Endothelial cell of umbilical vein (primary cell): ENCODE measurements at regions not wholly inside any gene's neighbourhood (a gene's known extent, or its start where the extent isn't known, plus 50 kb on each side); places are given as distances from the start of the nearest gene placed in this dataset.

Experiments
- BruUV-seq: library from RNA; stranded (reverse); fragments of 400-500 nt; replicated peaks from 2 replicates; lab custom pipeline; 2021; lab: Mats Ljungman, UMichigan
- CTCF ChIA-PET: fragments of 300-600, 350-600 bp; sonication (Branson Sonifier 250); formaldehyde crosslinking; loops from one replicate; lab custom pipeline; 2021; ENCODE audit warnings: antibody characterized with exemption, inconsistent platforms; lab: Charles Lee
- POLR2A ChIA-PET: fragments of 300-600, 350-600 bp; sonication (Branson Sonifier 250); formaldehyde crosslinking; loops from one replicate; lab custom pipeline; 2021; ENCODE audit warnings: antibody characterized with exemption, inconsistent platforms; lab: Charles Lee
- DNase-seq: peaks from one replicate; pipeline ENCODE4 v3.0.0-alpha.2; 2011; ENCODE audit warnings: low read depth, low spot score
- FAIRE-seq: peaks from 2 replicates; lab custom pipeline; 2011; peaks lifted over from hg19 to GRCh38; lab: Jason Lieb, UNC
- H2AFZ ChIP-seq: 2 replicates; pipeline ENCODE4 v1.6.0; 2012; ENCODE audit warnings: low read depth, low read length, control low read depth, inconsistent platforms
- H3K27ac ChIP-seq: 2 replicates; pipeline ENCODE4 v1.5.1; 2011; ENCODE audit warnings: low read depth, mild to moderate bottlenecking, control low read depth, low read length, moderate library complexity; ENCODE audit not compliant: insufficient read depth
- H3K27me3 ChIP-seq, 2 experiments: 2 replicates each; pipeline versions ENCODE4 v1.6.0 to v1.6.1; 2011; ENCODE audit warnings: low read length in 2 of 2, mixed read lengths in 1 of 2; ENCODE audit not compliant: control insufficient read depth in 2 of 2, insufficient read depth in 2 of 2
- H3K36me3 ChIP-seq, 2 experiments: 2 replicates in 1 of 2; 3 replicates in 1 of 2; pipeline ENCODE4 v1.5.1; 2011; ENCODE audit warnings: low read length in 2 of 2, mild to moderate bottlenecking in 1 of 2, moderate library complexity in 1 of 2; ENCODE audit not compliant: control insufficient read depth in 2 of 2, insufficient read depth in 2 of 2; ENCODE audit errors: extremely low read depth in 1 of 2
- H3K4me1 ChIP-seq: 3 replicates; pipeline ENCODE4 v1.5.1; 2011; ENCODE audit warnings: mild to moderate bottlenecking, low read length; ENCODE audit not compliant: control insufficient read depth, insufficient read depth; ENCODE audit errors: extremely low read depth
- H3K4me2 ChIP-seq: 2 replicates; pipeline ENCODE4 v1.6.1; 2011; ENCODE audit warnings: low read length, control low read depth, mixed read lengths; ENCODE audit not compliant: insufficient read depth
- H3K4me3 ChIP-seq, 3 experiments: fragments of 200-600 bp in 1 of 3; sonication (generic), shearing (Covaris generic) in 1 of 3; replicated peaks in 1 of 3; 2 replicates each; pipeline ENCODE4 v1.5.1; 2011 to 2016; ENCODE audit warnings: control low read depth in 3 of 3, low read length in 3 of 3, mild to moderate bottlenecking in 2 of 3, inconsistent platforms in 1 of 3, low read depth in 1 of 3, moderate library complexity in 1 of 3; ENCODE audit not compliant: insufficient read depth in 1 of 3
- H3K79me2 ChIP-seq: 2 replicates; pipeline ENCODE4 v1.6.0; 2012; ENCODE audit warnings: low read length, inconsistent platforms; ENCODE audit not compliant: control insufficient read depth, insufficient read depth
- H3K9ac ChIP-seq: replicated peaks from 2 replicates; pipeline ENCODE3; 2011; ENCODE audit warnings: low read length, control low read depth; ENCODE audit not compliant: insufficient read depth; ENCODE audit errors: extremely low read depth
- H3K9me1 ChIP-seq: replicated peaks from 3 replicates; pipeline ENCODE4 v1.6.0; 2011; ENCODE audit warnings: mild to moderate bottlenecking, low read length; ENCODE audit not compliant: control insufficient read depth, insufficient read depth; ENCODE audit errors: extremely low read depth
- H3K9me3 ChIP-seq: replicated peaks from 2 replicates; pipeline ENCODE4 v1.5.1; 2012; ENCODE audit warnings: low read length, inconsistent platforms; ENCODE audit not compliant: control insufficient read depth, insufficient read depth
- H4K20me1 ChIP-seq: replicated peaks from 2 replicates; pipeline ENCODE3; 2011; ENCODE audit warnings: mild to moderate bottlenecking, low read length; ENCODE audit not compliant: control insufficient read depth, insufficient read depth; ENCODE audit errors: extremely low read depth
- EZH2 ChIP-seq: IDR thresholded peaks from 2 replicates; pipeline ENCODE4 v1.6.1; 2012; ENCODE audit warnings: borderline replicate concordance, low read depth, mild to moderate bottlenecking, moderate library complexity, low read length, inconsistent platforms; ENCODE audit not compliant: severe bottlenecking
- FOS ChIP-seq: IDR thresholded peaks from 2 replicates; pipeline ENCODE4 v1.6.1; 2011; ENCODE audit warnings: mild to moderate bottlenecking, low read length, moderate library complexity, borderline replicate concordance; ENCODE audit not compliant: insufficient read depth
- GATA2 ChIP-seq: IDR thresholded peaks from 2 replicates; pipeline ENCODE4 v1.7.0; 2011; ENCODE audit warnings: low read depth, mild to moderate bottlenecking, moderate library complexity, mixed read lengths, low read length; ENCODE audit not compliant: insufficient read length, insufficient read depth
- JUN ChIP-seq: IDR thresholded peaks from 2 replicates; pipeline ENCODE4 v1.6.1; 2011; ENCODE audit warnings: borderline replicate concordance, low read depth; ENCODE audit not compliant: insufficient read length, insufficient read depth
- MAX ChIP-seq: IDR thresholded peaks from 2 replicates; pipeline ENCODE4 v1.6.1; 2011; ENCODE audit not compliant: insufficient read depth, insufficient read length
- MYC ChIP-seq: IDR thresholded peaks from one replicate; pipeline ENCODE4 v1.6.1; 2011; ENCODE audit warnings: mild to moderate bottlenecking, low read depth, low read length
- POLR2A ChIP-seq: IDR thresholded peaks from 2 replicates; pipeline ENCODE4 v1.6.1; 2012; ENCODE audit warnings: low read depth, mild to moderate bottlenecking, control low read depth, low read length
- POLR2AphosphoS5 ChIP-seq: IDR thresholded peaks from 2 replicates; pipeline ENCODE4 v1.6.1; 2012; ENCODE audit warnings: low read depth, mild to moderate bottlenecking, control low read depth, low read length, moderate library complexity; ENCODE audit not compliant: insufficient read depth
- dilution Hi-C: fragments of 300-500 bp; cut with MboI; formaldehyde crosslinking; loops from one replicate; pipeline ENCODE4 v1.15.0; 2019; ENCODE audit warnings: low sequenced_read_pairs; ENCODE audit not compliant: extremely low pct_ligation_motif_present
- intact Hi-C: fragments of 100-400 bp; cut with micrococcal nuclease; formaldehyde crosslinking; loops from one replicate; pipeline ENCODE4 v1.10.0; 2022
- TF ChIP-seq, protein P1 (sequence below), 2 donors: IDR thresholded peaks; 1 replicate in 1 of 2; 2 replicates in 1 of 2; pipeline ENCODE4 v1.5.1; 2011; ENCODE audit warnings: low read length in 2 of 2, mild to moderate bottlenecking in 2 of 2, moderate library complexity in 2 of 2, control low read depth in 1 of 2, inconsistent platforms in 1 of 2, low read depth in 1 of 2; ENCODE audit not compliant: insufficient read depth in 1 of 2; ENCODE audit errors: extremely low read depth in 1 of 2

DNA sequence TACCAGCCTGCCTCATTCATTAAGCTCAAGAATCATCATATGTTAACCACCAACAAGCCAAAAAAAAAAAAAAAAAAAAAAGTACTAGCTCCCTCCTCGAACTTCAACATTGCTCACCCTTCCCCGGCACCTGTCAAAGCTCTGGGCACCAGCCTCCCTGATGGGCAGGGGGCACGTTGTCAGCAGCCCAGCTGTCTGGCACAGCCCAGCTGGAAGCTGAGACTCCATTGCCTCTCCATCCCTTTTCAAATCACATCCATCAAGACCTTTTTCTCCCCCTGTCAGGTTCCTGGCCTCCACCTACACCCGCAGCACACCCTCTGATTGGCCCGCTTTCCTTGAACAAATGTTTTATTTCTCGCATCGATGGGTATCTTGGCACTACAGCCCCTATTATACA, 913.3 kb upstream of the AUTS2 start:
- no peak for DNase-seq
- no peak overlapping the region for H3K4me2 ChIP-seq
- no TSS peak for BruUV-seq
- TF ChIP-seq JUN (no peak), MYC (no peak)
- TF ChIP-seq, protein P1, sequence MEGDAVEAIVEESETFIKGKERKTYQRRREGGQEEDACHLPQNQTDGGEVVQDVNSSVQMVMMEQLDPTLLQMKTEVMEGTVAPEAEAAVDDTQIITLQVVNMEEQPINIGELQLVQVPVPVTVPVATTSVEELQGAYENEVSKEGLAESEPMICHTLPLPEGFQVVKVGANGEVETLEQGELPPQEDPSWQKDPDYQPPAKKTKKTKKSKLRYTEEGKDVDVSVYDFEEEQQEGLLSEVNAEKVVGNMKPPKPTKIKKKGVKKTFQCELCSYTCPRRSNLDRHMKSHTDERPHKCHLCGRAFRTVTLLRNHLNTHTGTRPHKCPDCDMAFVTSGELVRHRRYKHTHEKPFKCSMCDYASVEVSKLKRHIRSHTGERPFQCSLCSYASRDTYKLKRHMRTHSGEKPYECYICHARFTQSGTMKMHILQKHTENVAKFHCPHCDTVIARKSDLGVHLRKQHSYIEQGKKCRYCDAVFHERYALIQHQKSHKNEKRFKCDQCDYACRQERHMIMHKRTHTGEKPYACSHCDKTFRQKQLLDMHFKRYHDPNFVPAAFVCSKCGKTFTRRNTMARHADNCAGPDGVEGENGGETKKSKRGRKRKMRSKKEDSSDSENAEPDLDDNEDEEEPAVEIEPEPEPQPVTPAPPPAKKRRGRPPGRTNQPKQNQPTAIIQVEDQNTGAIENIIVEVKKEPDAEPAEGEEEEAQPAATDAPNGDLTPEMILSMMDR (IDR thresholded peaks at IDR 0.05; ENCODE audit: extremely low read depth in 1 of 2, insufficient read depth in 1 of 2, low read depth in 1 of 2, low read length in 2 of 2) = no peak
- H4K20me1 ChIP-seq = no peaks in the 10 kb centered on the region
- H3K4me3 ChIP-seq = no peak overlapping the region
- no peak overlapping the region for H2AFZ ChIP-seq
- no peak for FAIRE-seq
- H3K9me3 ChIP-seq = peaks cover 9% of the 10 kb centered on the region
- no peaks in the 10 kb centered on the region for H3K36me3 ChIP-seq
- H3K9ac ChIP-seq = no peak overlapping the region
- CTCF ChIA-PET = no interaction called here
- no peak overlapping the region for H3K27ac ChIP-seq
- no peaks in the 10 kb centered on the region for H3K4me1 ChIP-seq
- no peaks in the 10 kb centered on the region for H3K27me3 ChIP-seq
- dilution Hi-C loops = no loop called here
- intact Hi-C loops = no loop called here
- H3K79me2 ChIP-seq = no peaks in the 10 kb centered on the region
- POLR2A ChIA-PET = interaction anchor here (0.6 kb wide), 1 partner anchor 25 kb away, joined by 5 read pairs; no protein-coding TSS in a partner anchor
- H3K9me1 ChIP-seq = no peaks in the 10 kb centered on the region

DNA sequence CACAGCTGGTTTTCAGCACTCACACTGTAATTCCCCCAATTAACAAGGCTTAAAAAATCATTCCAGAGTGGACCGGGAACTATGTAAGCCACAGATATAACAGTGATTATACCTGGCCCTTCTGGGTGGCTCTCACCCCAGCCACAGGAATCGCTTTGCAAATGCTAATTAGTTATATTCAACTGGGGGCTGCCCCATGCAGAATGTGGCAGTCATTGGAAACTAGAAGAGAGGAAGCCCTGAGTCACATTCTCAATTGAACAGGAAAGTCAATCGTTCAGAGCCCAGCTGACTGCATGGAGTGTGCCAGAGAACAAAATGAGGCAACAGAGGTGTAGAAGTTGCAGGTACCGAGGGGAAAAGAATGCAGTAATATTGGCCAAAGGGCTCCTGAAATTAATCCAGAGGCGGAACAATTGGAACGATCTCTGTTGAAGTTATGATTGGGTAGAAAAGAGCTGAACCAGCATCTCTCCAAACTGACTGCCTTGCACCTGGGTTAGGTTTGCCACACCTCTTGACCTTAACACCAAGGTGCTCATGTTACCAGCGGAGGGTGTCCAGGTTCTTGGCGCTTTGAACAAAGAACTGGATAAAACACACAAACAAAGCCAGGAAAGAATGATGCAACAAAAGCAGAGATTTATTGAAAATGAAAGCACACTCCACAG, 909.7 kb upstream of the AUTS2 start:
- Histone ChIP-seq H3K27me3 (no peaks in the 10 kb centered on the region), H2AFZ (no peak overlapping the region), H3K79me2 (no peaks in the 10 kb centered on the region), H3K27ac (no peak overlapping the region), H3K9me3 (peaks cover 13% of the 10 kb centered on the region), H3K9me1 (no peaks in the 10 kb centered on the region), H3K36me3 (no peaks in the 10 kb centered on the region), H3K4me3 (no peak overlapping the region), H3K4me1 (no peaks in the 10 kb centered on the region), H3K4me2 (no peak overlapping the region), H3K9ac (no peak overlapping the region), H4K20me1 (no peaks in the 10 kb centered on the region)
- intact Hi-C loops (no loop called here), dilution Hi-C loops (no loop called here)
- BruUV-seq = no TSS peak
- ChIA-PET POLR2A (no interaction called here), CTCF (no interaction called here)
- no peak for TF ChIP-seq FOS
- TF ChIP-seq, protein P1 (IDR thresholded peaks at IDR 0.05; ENCODE audit: extremely low read depth in 1 of 2, insufficient read depth in 1 of 2, low read depth in 1 of 2, low read length in 2 of 2) = no peak
- no peak for TF ChIP-seq GATA2
- TF ChIP-seq MYC = no peak
- TF ChIP-seq POLR2AphosphoS5 = no peak
- TF ChIP-seq JUN = no peak
- TF ChIP-seq POLR2A = no peak
- TF ChIP-seq MAX = no peak
- no peak for TF ChIP-seq EZH2
- no peak for FAIRE-seq
- DNase-seq = no peak
